Neuronal stem cell (in vitro differentiated cells): ENCODE measurements at regions not wholly inside any gene's neighbourhood (a gene's known extent, or its start where the extent isn't known, plus 50 kb on each side); places are given as distances from the start of the nearest gene placed in this dataset.

Source experiments
- DNase-seq: peaks from one replicate; pipeline ENCODE4 v3.0.0-alpha.2; 2013; ENCODE audit warnings: low spot score
- H2AFZ ChIP-seq: one replicate; pipeline ENCODE4 v1.6.1; 2013; ENCODE audit warnings: mild to moderate bottlenecking, low read length, inconsistent platforms
- H2AK5ac ChIP-seq: 2 replicates; pipeline ENCODE4 v1.6.1; 2013; ENCODE audit warnings: low read depth, mild to moderate bottlenecking, inconsistent platforms, low read length, moderate library complexity, mixed read lengths
- H2BK120ac ChIP-seq: 2 replicates; pipeline ENCODE4 v1.6.1; 2013; ENCODE audit warnings: low read depth, mild to moderate bottlenecking, inconsistent platforms, low read length, moderate library complexity, mixed read lengths
- H2BK12ac ChIP-seq: one replicate; pipeline ENCODE4 v1.6.1; 2013; ENCODE audit warnings: low read length, inconsistent platforms
- H2BK15ac ChIP-seq: 2 replicates; pipeline ENCODE4 v1.6.1; 2013; ENCODE audit warnings: mild to moderate bottlenecking, low read length, inconsistent platforms, mixed read lengths
- H2BK5ac ChIP-seq: one replicate; pipeline ENCODE4 v1.6.1; 2013; ENCODE audit warnings: inconsistent platforms, mild to moderate bottlenecking, low read length, moderate library complexity
- H3K14ac ChIP-seq: one replicate; pipeline ENCODE4 v1.6.1; 2013; ENCODE audit warnings: low read length, inconsistent platforms
- H3K18ac ChIP-seq: 2 replicates; pipeline ENCODE4 v1.6.1; 2013; ENCODE audit warnings: low read length, inconsistent platforms
- H3K23ac ChIP-seq: 2 replicates; pipeline ENCODE4 v1.6.1; 2013; ENCODE audit warnings: low read depth, mild to moderate bottlenecking, mixed read lengths, low read length, inconsistent platforms; ENCODE audit not compliant: poor library complexity
- H3K27ac ChIP-seq: replicated peaks from 3 replicates; pipeline ENCODE4 v1.5.1; 2013; ENCODE audit warnings: low read length, inconsistent platforms
- H3K27me3 ChIP-seq, 3 experiments: 2 replicates each; pipeline ENCODE4 v1.6.1; 2013; ENCODE audit warnings: low read length in 3 of 3, mild to moderate bottlenecking in 2 of 3, inconsistent platforms in 1 of 3, low read depth in 1 of 3, mixed read lengths in 1 of 3, moderate library complexity in 1 of 3; ENCODE audit not compliant: control insufficient read depth in 3 of 3, insufficient read depth in 3 of 3
- H3K36me3 ChIP-seq, 2 donors: replicated peaks in 1 of 2; 2 replicates each; pipeline ENCODE4 v1.6.1; 2013; ENCODE audit warnings: low read length in 2 of 2; ENCODE audit not compliant: control insufficient read depth in 2 of 2, insufficient read depth in 2 of 2
- H3K4ac ChIP-seq: 2 replicates; pipeline ENCODE4 v1.6.1; 2013; ENCODE audit warnings: inconsistent platforms, mild to moderate bottlenecking, low read length, moderate library complexity
- H3K4me1 ChIP-seq, 2 donors: 1 replicate in 1 of 2; 2 replicates in 1 of 2; pipeline ENCODE4 v1.6.1; 2013; ENCODE audit warnings: low read length in 2 of 2, low read depth in 1 of 2; ENCODE audit not compliant: control insufficient read depth in 2 of 2, insufficient read depth in 1 of 2
- H3K4me2 ChIP-seq: one replicate; pipeline ENCODE4 v1.6.1; 2013; ENCODE audit warnings: mild to moderate bottlenecking, low read length, inconsistent platforms; ENCODE audit not compliant: insufficient read depth, poor library complexity, severe bottlenecking
- H3K4me3 ChIP-seq, 2 donors: 2 replicates each; pipeline ENCODE4 v1.5.1; 2013; ENCODE audit warnings: low read length in 2 of 2, mild to moderate bottlenecking in 2 of 2, inconsistent platforms in 1 of 2, moderate library complexity in 1 of 2
- H3K79me1 ChIP-seq: one replicate; pipeline ENCODE4 v1.6.1; 2013; ENCODE audit warnings: low read depth, mild to moderate bottlenecking, inconsistent platforms, low read length, moderate library complexity
- H3K9ac ChIP-seq: one replicate; pipeline ENCODE4 v1.6.1; 2013; ENCODE audit warnings: mild to moderate bottlenecking, low read depth, low read length, inconsistent platforms; ENCODE audit not compliant: poor library complexity
- H3K9me3 ChIP-seq, 2 donors: replicated peaks in 1 of 2; 2 replicates each; pipeline versions ENCODE3 to v1.6.1; 2013; ENCODE audit warnings: low read length in 2 of 2, mild to moderate bottlenecking in 2 of 2, inconsistent platforms in 1 of 2, low read depth in 1 of 2, mixed read lengths in 1 of 2, moderate library complexity in 1 of 2; ENCODE audit not compliant: control insufficient read depth in 2 of 2, insufficient read depth in 1 of 2
- H4K8ac ChIP-seq: one replicate; pipeline ENCODE4 v1.6.1; 2013; ENCODE audit warnings: low read depth, mild to moderate bottlenecking, inconsistent platforms, low read length, moderate library complexity
- H4K91ac ChIP-seq: one replicate; pipeline ENCODE4 v1.6.1; 2013; ENCODE audit warnings: low read length, low read depth, mild to moderate bottlenecking, inconsistent platforms; ENCODE audit not compliant: poor library complexity
- WGBS, 2 donors: extraction: QIAGEN DNeasy Blood & Tissue Kit; methylation state at CpG; one replicate each; pipeline ENCODE4 v1.1.7; 2013; ENCODE audit warnings: missing lambda C conversion rate in 2 of 2, mixed read lengths in 1 of 2; ENCODE audit not compliant: insufficient read length in 2 of 2, insufficient replicate concordance in 1 of 2; ENCODE audit errors: extremely low coverage in 2 of 2; 5-methylcytosine and 5-hydroxymethylcytosine counted together

GRCh38 chr5:167851416-167851815 lies 440.0 kb upstream of the WWC1 start:
- Histone ChIP-seq H3K14ac (no peak overlapping the region), H4K8ac (no peak overlapping the region), H3K4me2 (no peak overlapping the region), H3K18ac (no peak overlapping the region), H2AK5ac (no peak overlapping the region), H3K9ac (no peak overlapping the region), H3K27ac (no peak overlapping the region), H3K27me3 (no peaks in the 10 kb centered on the region), H3K9me3 (peaks cover 0 to 3% of the 10 kb centered on the region in 2 donors), H3K4me1 (no peaks in the 10 kb centered on the region), H2BK120ac (no peak overlapping the region), H2AFZ (no peak overlapping the region), H3K4me3 (no peak overlapping the region), H3K23ac (no peak overlapping the region), H2BK12ac (no peak overlapping the region), H3K79me1 (no peaks in the 10 kb centered on the region), H3K36me3 (no peaks in the 10 kb centered on the region), H2BK15ac (no peak overlapping the region), H4K91ac (no peak overlapping the region), H3K4ac (no peak overlapping the region), H2BK5ac (no peak overlapping the region)
- DNase-seq, result no peak
- WGBS, 2 donors, result no CpG with 5 or more reads among the region's 5 CpGs

GRCh38 chr5:167852515-167852914 lies 438.9 kb upstream of the WWC1 start:
- Histone ChIP-seq H2AK5ac (no peak overlapping the region), H3K23ac (no peak overlapping the region), H3K4ac (no peak overlapping the region), H2BK15ac (no peak overlapping the region), H4K8ac (no peak overlapping the region), H3K4me1 (no peaks in the 10 kb centered on the region), H3K14ac (no peak overlapping the region), H3K9me3 (peaks cover 0 to 3% of the 10 kb centered on the region in 2 donors), H3K9ac (no peak overlapping the region), H3K27ac (no peak overlapping the region), H2BK5ac (no peak overlapping the region), H2BK120ac (no peak overlapping the region), H2BK12ac (no peak overlapping the region), H3K18ac (no peak overlapping the region), H3K36me3 (no peaks in the 10 kb centered on the region), H3K27me3 (no peaks in the 10 kb centered on the region), H4K91ac (no peak overlapping the region), H2AFZ (no peak overlapping the region), H3K79me1 (no peaks in the 10 kb centered on the region), H3K4me3 (no peak overlapping the region), H3K4me2 (no peak overlapping the region)
- WGBS, 2 donors, result no CpG with 5 or more reads among the region's 5 CpGs
- no peak for DNase-seq

- Histone ChIP-seq H3K23ac (no peak overlapping the region), H2BK15ac (no peak overlapping the region), H3K9me3 (peaks cover 0 to 3% of the 10 kb centered on the region in 2 donors), H3K18ac (no peak overlapping the region), H2BK12ac (no peak overlapping the region), H2BK120ac (no peak overlapping the region), H3K79me1 (no peaks in the 10 kb centered on the region), H3K36me3 (no peaks in the 10 kb centered on the region), H3K4me1 (no peaks in the 10 kb centered on the region), H3K27me3 (no peaks in the 10 kb centered on the region), H4K91ac (no peak overlapping the region), H3K9ac (no peak overlapping the region), H4K8ac (no peak overlapping the region), H3K4me2 (no peak overlapping the region), H3K27ac (no peak overlapping the region), H2BK5ac (no peak overlapping the region), H3K14ac (no peak overlapping the region), H2AK5ac (no peak overlapping the region), H3K4me3 (no peak overlapping the region), H2AFZ (no peak overlapping the region), H3K4ac (no peak overlapping the region)
- WGBS, 2 donors, result no CpG with 5 or more reads among the region's 4 CpGs
- DNase-seq, result no peak
Observed at GRCh38 chr5:167853421-167853820, 438.0 kb upstream of the WWC1 start.

- H3K23ac ChIP-seq, result no peak overlapping the region
- no CpG with 5 or more reads among the region's 3 CpGs for WGBS, 2 donors
- H3K36me3 ChIP-seq, result no peaks in the 10 kb centered on the region
- no peak overlapping the region for H3K27ac ChIP-seq
- H2BK12ac ChIP-seq, result no peak overlapping the region
- DNase-seq, result no peak
- H3K14ac ChIP-seq, result no peak overlapping the region
- no peak overlapping the region for H2BK5ac ChIP-seq
- H4K8ac ChIP-seq, result no peak overlapping the region
- H3K9me3 ChIP-seq, result no peaks in the 10 kb centered on the region
- no peak overlapping the region for H2AFZ ChIP-seq
- no peak overlapping the region for H4K91ac ChIP-seq
- no peaks in the 10 kb centered on the region for H3K27me3 ChIP-seq
- no peak overlapping the region for H3K4me3 ChIP-seq
- no peaks in the 10 kb centered on the region for H3K79me1 ChIP-seq
- H3K4ac ChIP-seq, result no peak overlapping the region
- no peak overlapping the region for H3K4me2 ChIP-seq
- no peak overlapping the region for H2AK5ac ChIP-seq
- no peak overlapping the region for H2BK120ac ChIP-seq
- no peak overlapping the region for H2BK15ac ChIP-seq
- no peaks in the 10 kb centered on the region for H3K4me1 ChIP-seq
- H3K9ac ChIP-seq, result no peak overlapping the region
- no peak overlapping the region for H3K18ac ChIP-seq
Observed at GRCh38 chr5:167855818-167856217, 435.6 kb upstream of the WWC1 start.
